ENCODE measurements at regions not wholly inside any gene's neighbourhood (a gene's known extent, or its start where the extent isn't known, plus 50 kb on each side); places are given as distances from the start of the nearest gene placed in this dataset.
A peak's percentile ranks its signal among the peaks of the same experiment; 100 is the strongest.

DNA sequence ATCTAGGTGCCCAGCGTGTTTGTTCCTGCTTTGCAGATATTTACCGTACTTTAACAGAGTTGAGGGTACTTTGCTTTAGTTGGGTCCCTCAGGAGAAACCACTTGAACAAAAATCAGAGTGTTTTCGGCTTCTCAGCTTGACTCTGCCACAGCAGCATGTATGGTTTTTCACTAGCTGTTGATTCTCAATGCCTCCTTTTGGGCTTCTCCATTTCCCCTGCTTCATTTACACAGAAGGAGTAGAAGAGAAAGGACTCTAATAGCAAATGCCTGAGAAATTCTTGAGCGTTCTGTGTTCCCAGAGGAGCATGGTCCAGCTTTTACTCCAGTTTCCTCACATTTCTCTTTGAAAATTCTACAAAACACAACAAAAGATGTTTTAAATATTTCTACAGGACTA, 252.1 kb upstream of the CCDC179 start:
- H3K27ac ChIP-seq (ENCODE audit: insufficient read depth, low read length) = no peak overlapping the region
- DNase-seq (ENCODE audit: low read depth in 2 of 2) = no peak

DNA sequence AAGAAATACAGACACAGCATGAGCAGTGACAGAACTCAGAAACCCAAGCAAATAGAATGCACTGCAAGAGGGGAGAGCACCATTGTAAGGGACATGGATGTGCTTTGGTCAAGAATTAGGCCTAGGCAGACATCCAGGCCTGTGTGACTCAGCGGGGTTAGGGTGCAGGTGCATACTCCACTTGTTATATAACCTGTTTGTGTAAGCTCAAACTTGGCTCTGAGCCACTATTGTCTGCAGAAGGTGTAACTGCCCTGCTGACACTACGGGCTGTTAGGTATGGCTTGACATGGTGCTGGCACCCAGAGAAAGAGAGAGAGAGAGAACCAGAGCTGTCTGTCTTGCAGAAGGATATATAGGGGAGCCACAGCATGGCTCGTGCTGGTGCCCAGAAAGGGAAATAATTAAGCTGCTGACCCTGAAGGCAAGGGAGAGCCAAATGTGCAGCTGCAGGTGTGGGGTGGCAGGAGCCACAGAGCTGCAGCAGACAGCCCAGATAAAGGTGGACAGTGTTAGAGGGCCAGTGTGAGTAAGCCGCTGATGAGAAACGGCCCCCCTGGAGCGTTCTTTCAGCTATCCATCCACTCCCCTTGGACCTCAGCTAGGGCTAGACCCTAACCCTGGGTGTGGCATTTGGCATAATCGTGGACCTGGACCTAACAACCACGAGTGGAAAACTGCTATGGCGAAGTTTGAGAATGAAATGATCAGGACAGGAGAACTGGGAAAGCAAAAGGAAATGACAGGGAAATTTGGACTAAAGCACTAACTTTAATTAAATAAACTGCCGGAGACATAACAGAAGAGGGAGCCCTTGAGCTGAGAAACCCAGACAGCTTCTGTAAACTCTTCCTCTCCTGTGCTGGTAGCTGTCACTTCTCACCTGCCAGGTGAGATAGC, 253.0 kb upstream of the CCDC179 start:
- H3K4me2 ChIP-seq (ENCODE audit: extremely low read depth, insufficient read depth, low read length) = no peak overlapping the region

More for the DNA sequence above, 252.1 kb upstream of the CCDC179 start:
- Histone ChIP-seq H3K9ac (ENCODE audit: insufficient read depth, low read length) (no peak overlapping the region), H3K27me3 (ENCODE audit: control insufficient read depth, insufficient read depth, low read length) (no peaks in the 10 kb centered on the region), H3K4me1 (ENCODE audit: control insufficient read depth, extremely low read depth, insufficient read depth, low read length) (no peaks in the 10 kb centered on the region), H3K79me2 (ENCODE audit: control insufficient read depth, insufficient read depth, low read length) (no peaks in the 10 kb centered on the region), H3K4me2 (ENCODE audit: extremely low read depth, insufficient read depth, low read length) (no peak overlapping the region), H3K4me3 (replicated peaks in 1 of 4; ENCODE audit: control extremely low read depth in 1 of 4, insufficient read depth in 1 of 4, low read depth in 3 of 4, low read length in 4 of 4) (no peak overlapping the region), H3K36me3 (ENCODE audit: control insufficient read depth, insufficient read depth, low read length) (no peaks in the 10 kb centered on the region), H3K9me3 (ENCODE audit: control insufficient read depth, insufficient read depth, low read depth, low read length) (no peaks in the 10 kb centered on the region), H2AFZ (ENCODE audit: low read length) (no peak overlapping the region), H4K20me1 (ENCODE audit: control insufficient read depth, extremely low read depth, insufficient read depth, low read length) (no peaks in the 10 kb centered on the region)
- TF ChIP-seq, protein P1, sequence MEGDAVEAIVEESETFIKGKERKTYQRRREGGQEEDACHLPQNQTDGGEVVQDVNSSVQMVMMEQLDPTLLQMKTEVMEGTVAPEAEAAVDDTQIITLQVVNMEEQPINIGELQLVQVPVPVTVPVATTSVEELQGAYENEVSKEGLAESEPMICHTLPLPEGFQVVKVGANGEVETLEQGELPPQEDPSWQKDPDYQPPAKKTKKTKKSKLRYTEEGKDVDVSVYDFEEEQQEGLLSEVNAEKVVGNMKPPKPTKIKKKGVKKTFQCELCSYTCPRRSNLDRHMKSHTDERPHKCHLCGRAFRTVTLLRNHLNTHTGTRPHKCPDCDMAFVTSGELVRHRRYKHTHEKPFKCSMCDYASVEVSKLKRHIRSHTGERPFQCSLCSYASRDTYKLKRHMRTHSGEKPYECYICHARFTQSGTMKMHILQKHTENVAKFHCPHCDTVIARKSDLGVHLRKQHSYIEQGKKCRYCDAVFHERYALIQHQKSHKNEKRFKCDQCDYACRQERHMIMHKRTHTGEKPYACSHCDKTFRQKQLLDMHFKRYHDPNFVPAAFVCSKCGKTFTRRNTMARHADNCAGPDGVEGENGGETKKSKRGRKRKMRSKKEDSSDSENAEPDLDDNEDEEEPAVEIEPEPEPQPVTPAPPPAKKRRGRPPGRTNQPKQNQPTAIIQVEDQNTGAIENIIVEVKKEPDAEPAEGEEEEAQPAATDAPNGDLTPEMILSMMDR (conservative IDR thresholded peaks at IDR 0.05 in 1 of 2, IDR thresholded peaks at IDR 0.05 in 1 of 2; ENCODE audit: low read depth in 1 of 2, low read length in 2 of 2) = no peak
- TF ChIP-seq EZH2 (IDR thresholded peaks at IDR 0.05; ENCODE audit: low read length, missing control alignments) = no peak

DNA sequence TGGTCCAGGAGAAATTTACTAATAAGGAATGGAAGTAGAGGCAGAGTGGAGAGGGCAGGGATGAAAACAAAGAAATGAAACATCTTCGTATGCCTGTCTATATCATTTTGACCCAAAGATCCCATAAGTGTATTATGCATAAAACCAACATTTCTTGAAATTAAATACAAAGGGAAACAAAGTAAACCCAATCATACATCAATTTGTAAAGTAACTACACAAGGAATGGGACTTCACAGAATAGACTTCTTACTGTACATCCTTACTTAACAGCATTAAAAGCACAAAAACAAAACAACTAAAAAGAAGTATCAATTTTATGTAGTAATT, 253.6 kb upstream of the CCDC179 start:
- no peak overlapping the region for H2AFZ ChIP-seq (ENCODE audit: low read length)
- H3K27me3 ChIP-seq (ENCODE audit: control insufficient read depth, insufficient read depth, low read length) = no peaks in the 10 kb centered on the region
- no peak overlapping the region for H3K4me3 ChIP-seq (replicated peaks in 1 of 4; ENCODE audit: control extremely low read depth in 1 of 4, insufficient read depth in 1 of 4, low read depth in 3 of 4, low read length in 4 of 4)
- H3K4me2 ChIP-seq (ENCODE audit: extremely low read depth, insufficient read depth, low read length) = no peak overlapping the region
- no peaks in the 10 kb centered on the region for H3K36me3 ChIP-seq (ENCODE audit: control insufficient read depth, insufficient read depth, low read length)
- no peaks in the 10 kb centered on the region for H3K9me3 ChIP-seq (ENCODE audit: control insufficient read depth, insufficient read depth, low read depth, low read length)
- no peaks in the 10 kb centered on the region for H4K20me1 ChIP-seq (ENCODE audit: control insufficient read depth, extremely low read depth, insufficient read depth, low read length)
- H3K4me1 ChIP-seq (ENCODE audit: control insufficient read depth, extremely low read depth, insufficient read depth, low read length) = no peaks in the 10 kb centered on the region
- DNase-seq (ENCODE audit: low read depth in 2 of 2) = no peak
- TF ChIP-seq, protein P1 (conservative IDR thresholded peaks at IDR 0.05 in 1 of 2, IDR thresholded peaks at IDR 0.05 in 1 of 2; ENCODE audit: low read depth in 1 of 2, low read length in 2 of 2) = no peak
- no peak overlapping the region for H3K9ac ChIP-seq (ENCODE audit: insufficient read depth, low read length)
- H3K79me2 ChIP-seq (ENCODE audit: control insufficient read depth, insufficient read depth, low read length) = no peaks in the 10 kb centered on the region
- H3K27ac ChIP-seq (ENCODE audit: insufficient read depth, low read length) = no peak overlapping the region

More for the DNA sequence above, 253.0 kb upstream of the CCDC179 start:
- Histone ChIP-seq H3K9ac (ENCODE audit: insufficient read depth, low read length) (no peak overlapping the region), H3K27me3 (ENCODE audit: control insufficient read depth, insufficient read depth, low read length) (no peaks in the 10 kb centered on the region), H4K20me1 (ENCODE audit: control insufficient read depth, extremely low read depth, insufficient read depth, low read length) (no peaks in the 10 kb centered on the region), H3K4me3 (replicated peaks in 1 of 4; ENCODE audit: control extremely low read depth in 1 of 4, insufficient read depth in 1 of 4, low read depth in 3 of 4, low read length in 4 of 4) (no peak overlapping the region), H2AFZ (ENCODE audit: low read length) (no peak overlapping the region), H3K4me1 (ENCODE audit: control insufficient read depth, extremely low read depth, insufficient read depth, low read length) (no peaks in the 10 kb centered on the region), H3K27ac (ENCODE audit: insufficient read depth, low read length) (no peak overlapping the region), H3K9me3 (ENCODE audit: control insufficient read depth, insufficient read depth, low read depth, low read length) (no peaks in the 10 kb centered on the region), H3K36me3 (ENCODE audit: control insufficient read depth, insufficient read depth, low read length) (no peaks in the 10 kb centered on the region), H3K79me2 (ENCODE audit: control insufficient read depth, insufficient read depth, low read length) (no peaks in the 10 kb centered on the region)
- no peak for TF ChIP-seq EZH2 (IDR thresholded peaks at IDR 0.05; ENCODE audit: low read length, missing control alignments)
- TF ChIP-seq, protein P1 (conservative IDR thresholded peaks at IDR 0.05 in 1 of 2, IDR thresholded peaks at IDR 0.05 in 1 of 2; ENCODE audit: low read depth in 1 of 2, low read length in 2 of 2) = peak; percentile 74 to 81
- DNase-seq (ENCODE audit: low read depth in 2 of 2) = peak; percentile 55 to 68
